T-helper 2 cell treated with Interferon-gamma antibody and Interleukin-4, amounts not matched to agents 5 μg/mL and 100 μg/mL, for 36 hours (primary cell): ENCODE measurements at regions not wholly inside any gene's neighbourhood (a gene's known extent, or its start where the extent isn't known, plus 50 kb on each side); places are given as distances from the start of the nearest gene placed in this dataset.

Experiments
- DNase-seq: peaks from one replicate; pipeline ENCODE4 v3.0.0; 2021; ENCODE audit warnings: low spot score
- H3K27ac Mint-ChIP-seq: one replicate; pipeline ENCODE4 v1.8.0; 2021; ENCODE audit warnings: mild to moderate bottlenecking, mixed read lengths
- H3K27me3 Mint-ChIP-seq: one replicate; pipeline ENCODE4 v1.8.0; 2021; ENCODE audit warnings: low read depth, mixed read lengths
- H3K36me3 Mint-ChIP-seq: one replicate; pipeline ENCODE4 v1.8.0; 2021; ENCODE audit warnings: low read depth, mixed read lengths
- H3K4me1 Mint-ChIP-seq: one replicate; pipeline ENCODE4 v1.8.0; 2021; ENCODE audit warnings: low read depth, mixed read lengths
- H3K4me3 Mint-ChIP-seq: one replicate; pipeline ENCODE4 v1.8.0; 2022; ENCODE audit warnings: mild to moderate bottlenecking, moderate library complexity, mixed read lengths
- H3K9me3 Mint-ChIP-seq: one replicate; pipeline ENCODE4 v1.8.0; 2021; ENCODE audit warnings: mixed read lengths

DNA sequence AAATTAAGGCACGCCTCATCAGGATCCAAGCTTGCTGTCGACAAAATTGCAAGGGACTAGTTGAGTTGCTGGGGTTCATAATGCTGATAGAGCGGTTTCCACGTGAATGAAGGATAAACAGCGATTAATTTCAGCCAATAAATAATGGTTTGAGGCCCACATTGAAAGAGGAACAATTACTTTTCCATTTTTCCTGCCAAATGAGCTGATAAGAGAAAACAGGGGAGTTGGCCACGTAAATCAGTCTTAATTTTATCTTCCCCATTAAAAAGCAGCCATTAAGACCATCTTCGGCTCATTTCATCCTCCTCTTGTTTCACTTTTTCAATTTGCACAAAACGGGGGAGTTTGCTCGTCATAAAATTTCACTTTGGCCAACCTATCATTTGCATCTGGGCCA, 235.5 kb upstream of the RRP15 start:
- H3K27me3 Mint-ChIP-seq, result no peaks in the 10 kb centered on the region
- H3K9me3 Mint-ChIP-seq, result no peaks in the 10 kb centered on the region
- H3K4me1 Mint-ChIP-seq, result no peaks in the 10 kb centered on the region
- H3K27ac Mint-ChIP-seq, result no peak overlapping the region
- no peaks in the 10 kb centered on the region for H3K36me3 Mint-ChIP-seq
- no peak overlapping the region for H3K4me3 Mint-ChIP-seq
- DNase-seq, result no peak

DNA sequence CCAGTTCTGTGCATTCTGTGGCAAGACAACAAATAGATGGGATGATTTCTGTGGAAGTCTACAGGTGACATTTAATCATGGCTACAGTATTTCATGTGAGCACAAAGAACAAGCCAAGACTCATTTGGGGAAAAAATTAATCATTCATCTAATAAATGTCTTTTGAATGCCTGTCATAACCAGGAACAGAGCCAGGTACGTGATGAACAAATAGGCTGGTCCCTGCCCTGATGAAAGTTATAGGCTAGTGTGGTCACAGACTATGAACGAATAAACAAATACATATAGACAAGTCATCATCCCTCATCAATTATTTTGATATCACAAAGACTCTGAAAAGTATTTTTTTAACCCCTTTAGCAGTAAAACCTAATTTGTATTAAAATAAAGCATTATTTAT, 226.4 kb upstream of the RRP15 start:
- no peak overlapping the region for H3K4me3 Mint-ChIP-seq
- no peaks in the 10 kb centered on the region for H3K9me3 Mint-ChIP-seq
- no peaks in the 10 kb centered on the region for H3K36me3 Mint-ChIP-seq
- DNase-seq, result no peak
- H3K27me3 Mint-ChIP-seq, result no peaks in the 10 kb centered on the region
- no peaks in the 10 kb centered on the region for H3K4me1 Mint-ChIP-seq
- no peak overlapping the region for H3K27ac Mint-ChIP-seq

DNA sequence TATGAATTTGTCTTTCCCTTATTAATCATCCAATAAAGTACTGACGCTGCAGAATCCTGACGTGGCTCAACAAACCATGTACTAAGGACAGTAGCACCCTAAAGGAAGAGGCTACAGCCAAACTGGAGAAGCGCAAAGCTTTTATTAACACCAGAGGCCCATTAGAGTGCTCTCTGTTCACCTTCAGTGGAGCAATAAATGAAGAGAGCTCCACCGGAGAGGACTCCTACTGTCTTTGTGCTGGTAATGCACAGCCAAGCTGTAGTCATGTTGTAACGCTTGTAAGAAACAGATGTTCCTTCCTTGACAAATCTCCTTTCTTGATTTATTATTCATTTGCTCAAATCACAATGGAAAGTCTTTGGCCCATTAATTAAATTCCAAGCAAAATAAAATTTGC, 220.7 kb upstream of the RRP15 start:
- Mint-ChIP-seq H3K4me3 (no peak overlapping the region), H3K4me1 (no peaks in the 10 kb centered on the region), H3K27ac (no peak overlapping the region), H3K27me3 (no peaks in the 10 kb centered on the region), H3K36me3 (no peaks in the 10 kb centered on the region), H3K9me3 (no peaks in the 10 kb centered on the region)
- DNase-seq, result no peak

DNA sequence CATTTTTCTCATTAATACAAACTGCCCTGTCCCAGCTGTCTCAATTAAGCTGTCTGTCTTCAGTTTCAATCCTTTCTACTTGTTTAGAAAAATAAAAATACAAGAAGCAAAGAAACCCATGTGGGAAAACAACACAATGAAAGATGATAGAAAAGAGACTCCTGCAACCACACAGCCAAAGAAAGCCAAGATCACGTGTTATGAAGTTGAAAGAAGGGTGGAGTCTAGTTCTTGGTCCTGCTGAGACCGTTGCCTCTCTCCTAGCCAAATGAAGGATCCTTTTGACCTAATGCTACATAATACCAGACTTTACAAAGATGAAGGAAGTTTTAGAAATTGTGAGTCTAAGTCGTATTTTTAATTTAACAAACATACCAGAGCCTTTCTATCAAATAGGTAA, 218.8 kb upstream of the RRP15 start:
- Mint-ChIP-seq H3K4me3 (no peak overlapping the region), H3K4me1 (no peaks in the 10 kb centered on the region), H3K27me3 (no peaks in the 10 kb centered on the region), H3K27ac (no peak overlapping the region), H3K9me3 (no peaks in the 10 kb centered on the region), H3K36me3 (no peaks in the 10 kb centered on the region)
- DNase-seq, result no peak

DNA sequence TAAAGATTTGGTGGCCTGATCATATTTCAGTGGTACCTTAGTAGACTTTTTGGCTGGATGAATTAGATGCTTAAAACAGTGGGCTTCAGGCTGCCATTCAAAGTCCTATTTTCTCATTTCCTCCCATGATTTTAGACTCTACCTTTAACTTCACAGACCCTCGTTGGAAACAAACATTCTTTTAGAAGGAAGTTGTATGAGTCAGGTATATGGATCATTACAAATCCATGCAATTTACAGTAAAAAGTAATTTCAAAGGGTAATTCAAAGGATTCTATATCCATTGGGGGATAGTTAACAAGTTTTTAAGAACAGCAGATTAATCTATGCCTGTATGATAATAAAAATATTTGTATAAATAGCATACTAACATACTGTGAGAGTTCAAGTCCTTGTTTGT, 216.9 kb upstream of the RRP15 start:
- H3K27me3 Mint-ChIP-seq, result no peaks in the 10 kb centered on the region
- DNase-seq, result no peak
- H3K4me3 Mint-ChIP-seq, result no peak overlapping the region
- no peaks in the 10 kb centered on the region for H3K9me3 Mint-ChIP-seq
- no peaks in the 10 kb centered on the region for H3K36me3 Mint-ChIP-seq
- no peaks in the 10 kb centered on the region for H3K4me1 Mint-ChIP-seq
- H3K27ac Mint-ChIP-seq, result no peak overlapping the region

DNA sequence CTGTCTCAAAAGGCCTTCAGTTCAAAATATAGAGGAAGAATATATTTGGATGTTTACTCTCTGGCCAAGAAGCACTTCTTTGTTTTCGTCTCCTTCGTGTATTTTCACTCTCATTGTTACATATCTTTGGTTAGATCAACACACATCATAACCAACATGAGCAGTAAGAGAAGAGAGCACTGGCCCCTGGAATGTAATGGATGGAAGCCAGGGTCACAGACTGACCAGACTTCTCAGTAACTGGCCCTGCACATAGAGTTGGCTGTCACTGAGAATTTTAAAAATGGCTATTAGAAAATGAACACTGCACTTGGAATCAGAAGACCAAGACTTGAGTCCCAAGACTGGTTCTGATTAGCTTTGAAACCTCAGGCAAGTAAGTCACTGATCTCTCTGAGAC, 215.9 kb upstream of the RRP15 start:
- Mint-ChIP-seq H3K9me3 (no peaks in the 10 kb centered on the region), H3K4me3 (no peak overlapping the region), H3K27ac (no peak overlapping the region), H3K36me3 (no peaks in the 10 kb centered on the region), H3K27me3 (no peaks in the 10 kb centered on the region), H3K4me1 (no peaks in the 10 kb centered on the region)
- no peak for DNase-seq

DNA sequence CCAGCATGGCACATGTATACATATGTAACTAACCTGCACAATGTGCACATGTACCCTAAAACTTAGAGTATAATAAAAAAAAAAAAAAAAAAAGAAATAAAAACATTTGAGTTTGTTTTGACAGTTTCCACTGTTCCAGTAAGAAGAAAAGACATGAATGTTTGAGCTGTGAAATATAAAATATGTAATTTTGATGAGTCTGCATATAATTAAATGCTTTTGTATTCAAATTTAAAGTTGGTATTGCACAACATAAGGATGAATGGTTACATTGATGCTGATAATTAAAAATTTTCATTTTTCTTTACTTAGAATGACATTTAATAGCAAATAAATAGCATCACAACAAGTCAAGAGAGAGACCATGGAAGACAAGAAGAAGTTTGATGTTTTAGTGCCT, 212.0 kb upstream of the RRP15 start:
- no peak for DNase-seq
- peaks cover 3% of the 10 kb centered on the region for H3K9me3 Mint-ChIP-seq
- no peaks in the 10 kb centered on the region for H3K36me3 Mint-ChIP-seq
- no peak overlapping the region for H3K27ac Mint-ChIP-seq
- no peaks in the 10 kb centered on the region for H3K27me3 Mint-ChIP-seq
- H3K4me1 Mint-ChIP-seq, result no peaks in the 10 kb centered on the region
- no peak overlapping the region for H3K4me3 Mint-ChIP-seq

DNA sequence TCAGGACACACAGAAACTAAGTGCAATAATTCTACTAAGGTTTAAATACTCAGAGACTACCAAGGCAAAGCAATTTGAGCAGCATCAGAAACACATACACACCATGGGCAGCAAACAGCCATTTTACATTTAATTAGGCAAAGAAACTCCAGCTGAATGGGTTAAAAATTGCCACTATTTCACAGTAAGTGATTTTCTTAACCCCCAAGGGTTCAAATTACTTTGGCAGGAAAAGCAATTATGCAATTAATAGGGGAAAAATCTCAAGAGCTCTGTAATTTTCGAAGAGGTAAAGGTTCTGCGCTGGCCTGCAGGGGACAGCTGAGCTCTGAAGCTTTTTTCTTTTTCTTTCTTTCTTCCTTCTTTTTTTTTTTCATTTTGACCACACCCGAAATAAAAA, 206.2 kb upstream of the RRP15 start:
- H3K36me3 Mint-ChIP-seq, result no peaks in the 10 kb centered on the region
- H3K27ac Mint-ChIP-seq, result no peak overlapping the region
- H3K9me3 Mint-ChIP-seq, result peaks cover 3% of the 10 kb centered on the region
- H3K4me1 Mint-ChIP-seq, result no peaks in the 10 kb centered on the region
- no peaks in the 10 kb centered on the region for H3K27me3 Mint-ChIP-seq
- DNase-seq, result no peak
- H3K4me3 Mint-ChIP-seq, result no peak overlapping the region

DNA sequence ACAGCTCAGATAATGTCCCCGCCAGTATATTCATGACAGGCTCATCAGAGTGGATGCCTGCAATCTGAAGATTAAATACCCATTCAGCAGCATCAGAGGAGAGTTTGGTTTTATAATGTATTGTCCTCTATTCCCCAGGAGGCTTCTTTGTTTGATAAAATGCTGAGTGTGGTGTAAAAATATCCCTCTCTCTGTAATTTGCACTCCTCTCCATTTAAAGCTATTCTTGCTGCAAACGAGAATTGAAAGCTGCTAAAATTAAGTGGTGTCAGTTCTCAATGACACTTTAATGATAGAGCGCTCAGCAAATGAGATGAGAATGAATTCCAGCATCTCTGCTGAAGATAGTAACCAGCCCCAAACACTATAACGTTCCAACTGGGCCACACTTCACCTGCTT, 205.7 kb upstream of the RRP15 start:
- H3K36me3 Mint-ChIP-seq, result no peaks in the 10 kb centered on the region
- no peak overlapping the region for H3K27ac Mint-ChIP-seq
- no peaks in the 10 kb centered on the region for H3K27me3 Mint-ChIP-seq
- H3K4me3 Mint-ChIP-seq, result no peak overlapping the region
- H3K4me1 Mint-ChIP-seq, result no peaks in the 10 kb centered on the region
- H3K9me3 Mint-ChIP-seq, result peaks cover 3% of the 10 kb centered on the region
- no peak for DNase-seq

DNA sequence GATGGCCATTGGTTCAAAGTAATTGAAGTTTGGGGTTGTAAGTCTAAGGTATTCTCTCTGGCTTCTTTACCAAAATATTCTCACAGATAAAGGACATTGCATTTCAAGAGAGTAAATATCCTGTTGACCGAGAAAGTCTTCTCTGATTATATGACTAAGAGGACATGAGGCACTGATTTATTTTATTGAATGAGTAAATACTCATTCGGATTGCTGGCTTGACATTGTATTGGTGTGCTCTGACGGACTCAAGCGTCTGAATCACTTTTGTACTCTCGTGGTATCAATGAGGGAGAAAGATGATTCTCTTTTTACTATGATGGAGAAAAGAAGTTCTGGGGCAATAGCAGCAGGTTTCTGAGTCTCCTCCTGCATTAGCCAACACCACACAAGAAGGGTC, 205.3 kb upstream of the RRP15 start:
- DNase-seq, result no peak
- no peaks in the 10 kb centered on the region for H3K27me3 Mint-ChIP-seq
- no peaks in the 10 kb centered on the region for H3K36me3 Mint-ChIP-seq
- H3K4me1 Mint-ChIP-seq, result no peaks in the 10 kb centered on the region
- no peak overlapping the region for H3K4me3 Mint-ChIP-seq
- H3K9me3 Mint-ChIP-seq, result peaks cover 3% of the 10 kb centered on the region
- H3K27ac Mint-ChIP-seq, result no peak overlapping the region

DNA sequence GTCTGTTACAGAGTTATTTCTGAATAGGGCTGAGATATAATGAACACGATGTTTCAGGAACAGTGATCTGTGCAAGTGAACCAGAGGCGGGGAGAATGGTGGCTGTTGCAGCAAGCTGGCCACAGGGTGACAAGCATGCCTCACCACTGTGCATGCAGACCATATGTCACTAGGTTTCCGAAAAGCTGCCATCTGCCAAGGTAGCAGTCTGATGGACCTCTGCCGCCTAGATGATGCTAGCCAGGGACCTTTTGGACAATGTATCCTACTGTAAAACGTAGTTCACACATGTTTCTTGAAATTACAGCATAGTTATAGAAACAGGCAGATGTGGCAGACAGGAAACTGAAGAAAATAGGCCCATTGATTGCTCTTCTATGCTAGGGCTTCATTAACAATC, 204.2 kb upstream of the RRP15 start:
- Mint-ChIP-seq H3K4me3 (no peak overlapping the region), H3K27ac (no peak overlapping the region), H3K27me3 (no peaks in the 10 kb centered on the region), H3K36me3 (no peaks in the 10 kb centered on the region), H3K9me3 (no peaks in the 10 kb centered on the region), H3K4me1 (no peaks in the 10 kb centered on the region)
- DNase-seq, result no peak

DNA sequence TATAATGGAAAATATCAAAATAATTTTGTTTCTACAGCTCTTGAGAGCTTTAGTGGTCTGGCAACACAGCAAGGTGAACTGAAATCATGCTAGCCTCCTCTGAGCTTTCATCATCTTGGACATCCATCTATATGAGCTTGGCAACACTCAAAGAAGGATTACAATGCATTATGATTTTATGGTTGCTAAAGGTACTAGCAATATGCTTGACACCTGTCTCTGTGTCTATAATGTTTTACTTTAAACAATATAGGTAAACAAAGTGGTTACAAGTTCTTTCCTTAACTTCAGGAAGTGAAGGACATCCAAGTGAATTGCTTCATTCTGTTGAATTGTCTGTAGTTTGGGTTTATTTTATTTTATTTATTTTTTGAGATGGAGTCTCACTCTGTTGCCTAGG, 203.7 kb upstream of the RRP15 start:
- H3K27me3 Mint-ChIP-seq, result no peaks in the 10 kb centered on the region
- DNase-seq, result no peak

DNA sequence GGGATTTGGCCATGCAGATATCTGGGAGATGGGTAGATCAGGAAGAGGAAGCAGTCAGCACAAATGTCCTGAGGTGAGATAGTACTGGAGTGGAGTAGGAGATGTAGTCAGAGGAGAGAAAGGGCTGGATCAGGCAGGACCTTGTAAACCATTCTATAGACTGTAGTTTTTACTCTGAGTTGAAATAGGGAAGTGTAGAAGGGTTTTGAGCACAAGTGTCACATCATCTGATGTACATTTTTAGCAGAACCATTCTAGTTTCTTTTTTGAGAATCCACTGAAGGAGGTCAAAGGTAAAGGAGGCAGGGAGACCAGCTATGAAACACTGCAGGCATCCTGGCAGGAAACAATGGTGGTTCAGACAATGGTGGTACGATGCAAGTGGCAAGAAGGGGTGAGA, 194.6 kb upstream of the RRP15 start:
- no peaks in the 10 kb centered on the region for H3K36me3 Mint-ChIP-seq
- no peak for DNase-seq
- H3K4me3 Mint-ChIP-seq, result no peak overlapping the region
- H3K27ac Mint-ChIP-seq, result no peak overlapping the region
- no peaks in the 10 kb centered on the region for H3K4me1 Mint-ChIP-seq
- no peaks in the 10 kb centered on the region for H3K9me3 Mint-ChIP-seq
- H3K27me3 Mint-ChIP-seq, result no peaks in the 10 kb centered on the region

More for the DNA sequence above, 203.7 kb upstream of the RRP15 start:
- Mint-ChIP-seq H3K4me1 (no peaks in the 10 kb centered on the region), H3K9me3 (no peaks in the 10 kb centered on the region), H3K27ac (no peak overlapping the region), H3K4me3 (no peak overlapping the region), H3K36me3 (no peaks in the 10 kb centered on the region)

DNA sequence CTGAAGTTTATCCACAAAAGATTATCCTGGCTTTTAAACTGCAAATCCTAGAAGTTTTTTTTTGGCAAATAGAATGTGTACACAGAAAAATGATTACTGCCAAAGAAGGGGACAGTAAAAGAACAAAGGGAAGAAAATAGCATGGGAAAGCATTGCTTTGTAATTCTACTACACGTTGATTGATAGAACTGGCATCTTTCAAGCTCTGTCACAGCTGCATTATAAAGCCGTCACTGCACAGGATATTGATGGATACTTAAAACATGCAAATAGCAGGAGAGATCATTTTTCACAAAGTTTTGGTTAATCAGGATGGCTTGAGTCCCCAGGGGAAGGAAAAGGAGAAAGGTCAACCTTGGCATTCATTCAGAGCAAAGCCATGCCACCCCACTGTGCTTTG, 183.7 kb upstream of the RRP15 start:
- Mint-ChIP-seq H3K27me3 (no peaks in the 10 kb centered on the region), H3K27ac (no peak overlapping the region), H3K4me3 (no peak overlapping the region), H3K9me3 (no peaks in the 10 kb centered on the region), H3K36me3 (no peaks in the 10 kb centered on the region), H3K4me1 (no peaks in the 10 kb centered on the region)
- no peak for DNase-seq

DNA sequence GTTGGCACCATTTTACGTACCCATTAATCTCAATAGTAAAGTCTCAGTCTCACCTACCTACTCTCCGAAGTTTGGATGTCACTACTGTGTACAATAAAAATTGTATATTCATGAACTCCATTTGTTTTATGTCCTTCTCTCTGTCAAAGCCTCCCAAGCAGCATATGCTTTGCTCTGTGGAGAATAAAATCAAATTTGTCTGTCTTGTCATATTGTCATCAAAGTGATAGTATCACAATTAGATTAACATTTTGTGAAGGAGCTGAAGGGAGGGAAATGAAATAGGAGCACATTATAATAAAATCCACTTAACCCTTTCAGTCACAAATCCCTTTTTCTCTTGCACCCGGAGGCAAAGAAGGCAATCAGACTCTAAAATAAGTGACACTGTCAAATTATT, 177.1 kb upstream of the RRP15 start:
- no peak for DNase-seq
- Mint-ChIP-seq H3K4me1 (no peaks in the 10 kb centered on the region), H3K27ac (no peak overlapping the region), H3K9me3 (no peaks in the 10 kb centered on the region), H3K27me3 (no peaks in the 10 kb centered on the region), H3K4me3 (no peak overlapping the region), H3K36me3 (no peaks in the 10 kb centered on the region)

DNA sequence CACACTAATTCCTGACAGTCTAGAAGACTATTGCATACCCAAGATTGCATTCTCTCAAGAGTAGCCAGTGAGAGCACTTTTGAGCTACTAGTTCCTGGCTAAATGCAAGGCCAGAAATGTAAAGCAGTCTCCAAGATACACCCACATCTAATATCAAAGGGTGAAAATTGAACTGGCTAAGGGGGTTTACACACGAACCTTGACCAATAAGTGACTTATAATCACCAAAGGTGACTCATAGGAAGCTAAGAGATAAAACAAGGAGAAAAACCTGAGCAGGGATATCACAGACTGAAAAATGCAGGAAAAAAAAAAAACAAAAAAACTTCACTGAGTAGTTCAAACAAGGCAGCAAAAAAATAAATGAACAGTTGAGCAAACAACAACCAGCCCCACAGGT, 172.2 kb upstream of the RRP15 start:
- H3K27ac Mint-ChIP-seq, result no peak overlapping the region
- H3K4me3 Mint-ChIP-seq, result no peak overlapping the region
- H3K36me3 Mint-ChIP-seq, result no peaks in the 10 kb centered on the region
- no peaks in the 10 kb centered on the region for H3K4me1 Mint-ChIP-seq
- no peak for DNase-seq
- H3K27me3 Mint-ChIP-seq, result no peaks in the 10 kb centered on the region
- H3K9me3 Mint-ChIP-seq, result peaks cover 4% of the 10 kb centered on the region
